Esophagus squamous epithelium (tissue), 4 donors: ENCODE measurements at regions not wholly inside any gene's neighbourhood (a gene's known extent, or its start where the extent isn't known, plus 50 kb on each side); places are given as distances from the start of the nearest gene placed in this dataset.

ENCODE experiments used
- POLR2A ChIP-seq, 4 donors: fragments of 450-650 bp; IDR thresholded peaks; one replicate each; pipeline ENCODE4 v1.6.1; 2017; ENCODE audit warnings: antibody characterized with exemption in 4 of 4, mild to moderate bottlenecking in 4 of 4, moderate library complexity in 3 of 4
- TF ChIP-seq, protein P1 (sequence below), 6 experiments: fragments of 450-650 bp in 4 of 6; fragments of 200-600 bp in 2 of 6; sonication (generic) in 2 of 6; IDR thresholded peaks; one replicate each; pipeline ENCODE4 v1.5.1; 2016 to 2019; ENCODE audit warnings: antibody characterized with exemption in 6 of 6, mild to moderate bottlenecking in 4 of 6, moderate library complexity in 4 of 6

DNA sequence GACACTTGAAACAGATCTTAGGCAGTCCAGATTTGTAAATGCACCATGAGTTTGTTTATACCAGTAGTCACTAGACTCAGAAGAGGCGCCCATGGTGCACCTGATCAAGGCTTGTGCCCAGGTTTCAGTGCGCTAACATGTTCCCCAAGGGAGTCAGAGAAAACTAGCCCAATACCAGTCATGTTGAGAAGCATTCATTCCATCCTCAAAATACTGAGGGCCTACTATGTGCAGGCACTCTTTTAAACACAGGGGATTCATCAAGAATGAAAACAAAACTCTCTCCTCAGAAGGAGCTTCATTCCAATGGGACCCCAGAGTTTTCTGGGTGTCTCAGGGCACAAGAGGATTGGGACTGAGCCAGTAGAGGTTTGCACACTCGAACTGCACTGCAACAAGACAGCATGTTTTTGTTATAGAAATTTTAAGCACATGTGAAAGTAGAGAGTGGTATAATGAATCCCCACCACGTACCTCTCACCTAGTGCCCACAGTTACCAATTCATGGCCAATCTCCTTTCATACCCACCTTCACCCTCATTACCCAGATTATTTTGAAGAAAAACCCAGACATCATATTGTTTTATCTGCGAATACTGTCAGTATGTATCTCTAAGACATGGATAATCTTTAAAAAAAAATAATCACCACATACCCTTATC, 55.0 kb upstream of the ARID5B start:
- TF ChIP-seq, protein P1, sequence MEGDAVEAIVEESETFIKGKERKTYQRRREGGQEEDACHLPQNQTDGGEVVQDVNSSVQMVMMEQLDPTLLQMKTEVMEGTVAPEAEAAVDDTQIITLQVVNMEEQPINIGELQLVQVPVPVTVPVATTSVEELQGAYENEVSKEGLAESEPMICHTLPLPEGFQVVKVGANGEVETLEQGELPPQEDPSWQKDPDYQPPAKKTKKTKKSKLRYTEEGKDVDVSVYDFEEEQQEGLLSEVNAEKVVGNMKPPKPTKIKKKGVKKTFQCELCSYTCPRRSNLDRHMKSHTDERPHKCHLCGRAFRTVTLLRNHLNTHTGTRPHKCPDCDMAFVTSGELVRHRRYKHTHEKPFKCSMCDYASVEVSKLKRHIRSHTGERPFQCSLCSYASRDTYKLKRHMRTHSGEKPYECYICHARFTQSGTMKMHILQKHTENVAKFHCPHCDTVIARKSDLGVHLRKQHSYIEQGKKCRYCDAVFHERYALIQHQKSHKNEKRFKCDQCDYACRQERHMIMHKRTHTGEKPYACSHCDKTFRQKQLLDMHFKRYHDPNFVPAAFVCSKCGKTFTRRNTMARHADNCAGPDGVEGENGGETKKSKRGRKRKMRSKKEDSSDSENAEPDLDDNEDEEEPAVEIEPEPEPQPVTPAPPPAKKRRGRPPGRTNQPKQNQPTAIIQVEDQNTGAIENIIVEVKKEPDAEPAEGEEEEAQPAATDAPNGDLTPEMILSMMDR (IDR thresholded peaks at IDR 0.05): no peak
- no peak for TF ChIP-seq POLR2A (IDR thresholded peaks at IDR 0.05)
